ENCODE measurements at regions not wholly inside any gene's neighbourhood (a gene's known extent, or its start where the extent isn't known, plus 50 kb on each side); places are given as distances from the start of the nearest gene placed in this dataset.

- DNase-seq = no peak
These were observed 1673.6 kb downstream of the PCDH7 start for GRCh38 chr4:32393806-32394205.

DNA sequence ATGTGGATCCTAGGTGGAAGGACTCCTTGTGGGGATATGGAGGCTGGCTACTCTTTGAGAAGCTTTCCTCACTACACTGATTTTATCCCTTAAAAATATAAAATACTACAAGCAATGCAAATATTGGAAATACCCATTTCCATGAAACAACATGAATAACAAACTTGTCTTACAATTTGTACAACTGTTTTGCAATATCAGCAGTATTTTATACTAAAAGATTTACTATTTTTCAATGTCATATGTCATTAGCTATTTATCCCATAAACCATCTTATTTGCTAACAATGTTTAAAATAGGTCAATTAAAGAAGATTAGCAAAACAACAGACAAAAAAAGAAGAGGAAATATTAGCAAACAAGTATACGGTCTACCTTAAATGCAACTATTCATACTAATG, 1674.1 kb downstream of the PCDH7 start:
- DNase-seq = no peak

DNA sequence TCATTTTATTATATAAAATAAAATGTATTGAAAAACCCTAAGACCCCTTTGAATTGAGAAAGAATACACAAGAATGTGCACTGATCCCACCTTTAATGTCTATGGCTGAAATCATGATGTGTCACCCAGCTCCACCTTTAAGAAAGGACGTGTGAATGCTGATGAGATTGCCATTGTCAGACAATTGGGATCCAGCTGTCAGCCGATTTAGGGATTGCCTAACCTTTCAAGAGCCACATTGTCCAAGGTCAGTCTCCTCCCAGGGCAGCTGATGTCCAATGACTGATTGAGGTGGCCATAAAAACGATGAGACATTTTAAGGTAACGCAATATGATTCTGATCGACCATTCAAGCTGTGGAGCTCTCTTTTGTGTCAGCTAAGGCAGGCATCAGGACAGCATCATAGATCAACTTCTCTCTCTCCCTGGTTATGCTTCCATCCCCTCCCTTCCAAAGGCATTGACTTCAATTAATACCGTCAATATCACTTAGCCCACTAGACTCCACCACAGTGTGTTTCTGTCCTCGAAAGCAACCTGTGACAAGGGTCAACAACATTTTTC, 1676.4 kb downstream of the PCDH7 start:
- DNase-seq = no peak

- no peak for DNase-seq
These were observed 1680.7 kb downstream of the PCDH7 start for GRCh38 chr4:32400870-32401269.

GRCh38 chr4:32417113-32417704, 1697.0 kb downstream of the PCDH7 start:
- no peak for DNase-seq

GRCh38 chr4:32423267-32423666, 1703.1 kb downstream of the PCDH7 start:
- no peak for DNase-seq

DNA sequence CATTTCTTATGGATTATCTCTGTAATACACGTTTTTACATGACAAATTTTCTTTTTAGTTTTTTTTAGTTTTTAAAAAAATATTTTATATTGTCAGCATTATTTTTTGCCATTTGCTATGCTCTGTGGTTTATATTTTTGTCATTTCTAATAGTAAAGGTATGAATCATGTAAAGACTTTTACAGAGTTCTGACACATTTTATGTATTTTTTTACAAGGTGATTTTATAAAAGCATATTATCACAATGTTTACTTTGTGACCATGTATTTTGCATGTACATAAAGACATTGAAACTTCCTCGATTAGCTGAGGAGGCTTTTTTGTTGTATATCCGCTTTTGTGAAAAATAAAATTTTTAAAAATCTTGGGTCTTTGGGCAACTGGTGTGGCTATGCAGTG, 1705.1 kb downstream of the PCDH7 start:
- DNase-seq = no peak

GRCh38 chr4:32427566-32427965, 1707.4 kb downstream of the PCDH7 start:
- DNase-seq = no peak

DNA sequence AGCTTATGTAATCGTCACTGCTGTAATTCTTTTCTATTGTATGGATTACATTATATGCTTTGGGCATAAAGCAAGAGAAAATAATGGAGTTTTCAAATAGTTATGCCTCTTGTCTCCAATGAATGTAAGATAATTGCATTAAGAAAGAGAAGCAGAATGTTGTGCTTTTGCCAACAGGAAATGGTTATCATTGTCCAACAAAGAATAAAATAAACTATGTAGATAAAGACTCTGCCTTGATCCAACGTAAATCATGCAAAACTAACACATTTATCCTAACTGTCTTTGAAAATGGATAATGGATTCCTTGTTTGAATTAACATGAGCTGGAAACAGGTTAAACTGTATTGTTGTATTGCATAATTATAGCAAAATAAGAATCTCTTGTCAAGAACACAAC, 1709.0 kb downstream of the PCDH7 start:
- DNase-seq = no peak

DNA sequence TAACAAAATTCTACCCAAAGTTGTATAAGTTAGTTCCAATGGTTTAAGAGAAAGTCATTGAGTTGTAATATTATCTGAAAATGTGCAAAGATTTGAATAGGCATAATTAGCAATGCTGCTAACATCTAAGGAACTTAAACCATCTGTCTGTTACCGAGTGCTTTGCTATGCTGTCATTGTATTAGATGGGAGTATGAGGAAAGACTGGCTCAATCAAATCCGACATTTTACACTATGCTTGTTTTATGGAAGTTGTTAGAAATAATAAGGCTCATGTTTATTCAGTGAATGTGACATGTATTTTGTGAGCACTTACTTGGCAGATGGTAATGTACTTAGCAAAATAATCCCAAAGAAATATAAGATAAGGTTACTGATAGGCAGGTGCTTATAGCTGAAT, 1715.1 kb downstream of the PCDH7 start:
- no peak for DNase-seq

- no peak for DNase-seq
These were observed 1716.6 kb downstream of the PCDH7 start for GRCh38 chr4:32436816-32437215.

- no peak for DNase-seq
These were observed 1720.2 kb downstream of the PCDH7 start for GRCh38 chr4:32440391-32440790.

- no peak for DNase-seq
These were observed 1734.3 kb downstream of the PCDH7 start for GRCh38 chr4:32454482-32454881.

DNA sequence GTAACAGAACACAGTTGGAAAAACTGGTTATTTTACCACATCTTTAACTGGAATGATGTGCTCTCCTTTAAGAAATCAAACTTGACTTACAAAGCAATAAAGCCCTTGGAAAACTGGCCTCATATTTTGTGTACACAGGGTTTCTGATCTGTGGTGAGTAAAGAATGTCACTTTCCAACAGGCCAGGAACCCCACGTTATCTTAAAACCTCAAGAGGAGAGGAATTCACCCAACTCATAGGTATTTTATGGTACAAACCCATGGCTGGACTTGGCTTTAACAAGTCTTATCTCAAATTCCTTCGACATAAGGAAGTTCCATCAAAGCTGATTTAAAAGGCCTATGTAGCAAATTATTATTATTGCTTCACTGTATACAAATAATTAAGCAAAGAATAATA, 1735.1 kb downstream of the PCDH7 start:
- DNase-seq = no peak

- DNase-seq = no peak
These were observed 1740.8 kb downstream of the PCDH7 start for GRCh38 chr4:32460972-32461371.

GRCh38 chr4:32462944-32463343, 1742.8 kb downstream of the PCDH7 start:
- no peak for DNase-seq

DNA sequence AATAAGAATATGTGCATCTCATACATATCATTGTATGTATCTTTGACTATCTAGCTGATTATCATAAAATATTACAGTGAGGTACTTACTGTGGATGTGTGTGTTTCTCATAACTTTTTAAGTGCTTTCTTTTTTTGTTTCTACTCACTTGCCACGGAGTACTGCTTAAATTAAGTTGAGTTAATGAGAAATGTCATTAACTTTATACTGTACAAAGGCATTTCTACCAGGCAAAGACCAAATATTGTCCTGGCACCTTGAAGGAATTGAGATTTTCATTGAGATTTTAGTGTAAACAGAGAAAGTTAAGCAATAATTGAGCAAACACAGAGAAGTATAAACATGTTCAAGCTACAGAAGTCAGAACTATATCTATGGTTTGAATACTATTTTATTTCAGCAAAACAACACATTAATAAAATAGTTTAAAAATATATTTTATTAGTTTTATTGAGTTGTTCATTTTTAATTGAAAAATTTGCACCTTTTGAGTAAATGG, 1750.0 kb downstream of the PCDH7 start:
- no peak for DNase-seq

- DNase-seq = no peak
These were observed 1752.7 kb downstream of the PCDH7 start for GRCh38 chr4:32472918-32473317.

- no peak for DNase-seq
These were observed 1755.5 kb downstream of the PCDH7 start for GRCh38 chr4:32475710-32476109.

DNA sequence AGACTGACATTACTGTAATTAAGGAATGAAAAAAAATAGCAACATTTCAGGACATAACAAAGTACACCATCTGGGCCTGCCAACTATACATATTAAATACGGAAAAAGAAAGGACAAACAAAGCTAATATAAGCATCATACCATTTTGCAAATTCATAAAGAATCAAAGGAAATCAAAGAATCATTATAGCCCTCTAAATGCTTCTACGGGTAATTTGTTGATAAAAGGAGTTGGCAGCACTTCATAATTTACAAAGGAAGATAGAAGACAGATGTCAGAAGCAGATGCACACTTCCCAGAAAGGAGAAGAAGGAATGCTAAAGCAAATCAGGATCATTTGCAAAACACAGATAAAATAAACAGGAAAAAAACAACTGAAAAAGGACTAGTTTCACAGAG, 1757.3 kb downstream of the PCDH7 start:
- no peak for DNase-seq

DNA sequence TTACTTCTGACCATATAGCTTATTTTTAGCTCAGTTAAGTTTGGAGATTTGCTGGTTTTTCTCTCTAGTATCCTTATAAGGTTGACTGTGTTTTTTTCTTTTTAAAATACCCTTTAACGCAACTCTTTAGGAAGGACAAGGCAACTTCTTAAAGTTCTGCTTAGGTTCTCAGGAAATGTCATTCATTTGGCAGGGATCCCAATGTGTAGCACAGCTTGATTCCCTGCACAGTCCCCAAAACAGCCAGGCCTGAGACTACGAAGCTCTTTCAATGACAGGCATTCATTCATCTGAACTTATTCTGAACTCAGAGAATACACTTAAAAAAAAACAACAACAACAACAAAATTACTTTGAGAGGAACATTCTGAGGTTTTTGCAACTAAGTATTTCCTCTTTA, 1765.8 kb downstream of the PCDH7 start:
- no peak for DNase-seq

DNA sequence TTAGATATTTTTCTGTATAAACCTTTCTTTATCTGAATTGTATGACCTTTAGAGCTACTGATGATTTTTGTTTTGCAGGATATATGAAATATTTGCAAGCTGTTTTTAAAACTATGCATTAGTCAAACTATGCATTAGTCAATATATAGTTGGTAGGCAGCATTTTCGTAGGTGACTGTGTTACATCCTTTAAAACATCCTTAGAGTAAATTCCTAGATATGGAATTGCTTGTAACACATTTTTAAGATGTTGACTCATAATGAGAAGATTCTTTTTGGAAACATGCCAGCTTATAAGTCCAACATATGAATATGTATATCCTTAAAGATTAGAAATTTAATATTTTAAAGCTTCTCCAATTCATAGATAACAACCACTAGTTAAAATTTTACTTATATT, 1768.5 kb downstream of the PCDH7 start:
- DNase-seq = no peak

DNA sequence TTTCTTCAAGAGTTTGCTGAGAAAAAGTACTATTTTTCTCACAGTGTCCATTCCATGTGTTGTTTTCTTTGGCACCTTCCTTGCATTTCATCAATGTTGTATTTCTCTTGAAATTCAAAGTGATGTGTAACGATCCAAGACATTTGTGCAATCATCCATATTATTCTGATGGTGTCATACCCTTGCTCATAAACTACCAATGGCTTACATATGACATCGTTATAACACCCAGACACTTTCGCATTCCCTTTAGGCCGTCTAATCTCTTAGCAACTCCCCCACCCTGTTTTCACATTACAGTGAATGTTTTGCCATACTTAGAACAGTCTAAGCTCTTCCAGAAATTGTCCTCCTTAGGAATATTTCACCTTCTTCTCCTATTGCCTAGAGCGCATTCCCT, 1779.0 kb downstream of the PCDH7 start:
- DNase-seq = no peak

- DNase-seq = no peak
These were observed 1783.1 kb downstream of the PCDH7 start for GRCh38 chr4:32503241-32503640.

DNA sequence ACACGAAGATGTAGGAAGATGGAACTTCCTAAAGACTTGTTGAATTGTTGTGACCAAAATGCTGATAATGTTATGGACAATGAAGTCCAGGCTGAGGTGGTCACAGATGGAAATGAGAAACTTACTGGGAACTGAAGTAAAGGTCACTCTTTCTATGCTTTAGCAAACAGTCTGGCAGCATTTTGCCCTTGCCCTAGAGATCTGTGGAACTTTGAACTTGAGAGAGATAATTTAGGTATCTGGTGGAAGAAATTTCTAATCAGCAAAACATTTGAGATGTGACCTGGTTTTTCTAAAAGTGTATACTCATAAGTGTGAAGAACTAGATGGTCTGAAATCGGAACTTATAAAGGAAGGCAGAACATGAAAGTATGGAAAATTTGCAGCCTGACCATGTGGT, 1785.9 kb downstream of the PCDH7 start:
- DNase-seq = no peak

Measured in EL (cell line).